SKM-1 treated with dmso at 0.1 percent for 144 hours (cell line): ENCODE measurements at regions not wholly inside any gene's neighbourhood (a gene's known extent, or its start where the extent isn't known, plus 50 kb on each side); places are given as distances from the start of the nearest gene placed in this dataset.

Experiments
- DNase-seq: peaks from one replicate; lab custom pipeline; 2025; ENCODE audit not compliant: unreplicated experiment; lab: John Stamatoyannopoulos, UW

- no peak for DNase-seq
Measured at GRCh38 chr2:192311701-192312460, 117.1 kb upstream of the TMEFF2 start.

- DNase-seq: no peak
Measured at GRCh38 chr2:192307530-192307929, 112.8 kb upstream of the TMEFF2 start.

GRCh38 chr2:192298664-192299063 lies 103.9 kb upstream of the TMEFF2 start:
- no peak for DNase-seq

GRCh38 chr2:192292478-192292877 lies 97.7 kb upstream of the TMEFF2 start:
- no peak for DNase-seq

- DNase-seq: no peak
Measured at GRCh38 chr2:192288295-192288694, 93.6 kb upstream of the TMEFF2 start.

GRCh38 chr2:192286093-192286701 lies 91.5 kb upstream of the TMEFF2 start:
- no peak for DNase-seq

GRCh38 chr2:192283450-192283849 lies 88.7 kb upstream of the TMEFF2 start:
- no peak for DNase-seq

- DNase-seq: no peak
Measured at GRCh38 chr2:192278701-192279100, 84.0 kb upstream of the TMEFF2 start.

- no peak for DNase-seq
Measured at GRCh38 chr2:192277494-192278109, 82.9 kb upstream of the TMEFF2 start.

- DNase-seq: no peak
Measured at GRCh38 chr2:192275632-192276031, 80.9 kb upstream of the TMEFF2 start.

- DNase-seq: no peak
Measured at GRCh38 chr2:192267484-192267883, 72.8 kb upstream of the TMEFF2 start.

GRCh38 chr2:192265751-192266150 lies 71.0 kb upstream of the TMEFF2 start:
- DNase-seq: no peak

- no peak for DNase-seq
Measured at GRCh38 chr2:192254444-192254843, 59.7 kb upstream of the TMEFF2 start.

GRCh38 chr2:192253692-192254091 lies 59.0 kb upstream of the TMEFF2 start:
- DNase-seq: no peak

- no peak for DNase-seq
Measured at GRCh38 chr2:192250961-192251360, 56.2 kb upstream of the TMEFF2 start.

- DNase-seq: no peak
Measured at GRCh38 chr2:192247456-192247855, 52.7 kb upstream of the TMEFF2 start.

- DNase-seq: no peak
Measured at GRCh38 chr2:192246297-192246696, 51.6 kb upstream of the TMEFF2 start.

GRCh38 chr2:192245329-192245728 lies 50.6 kb upstream of the TMEFF2 start:
- no peak for DNase-seq
